Suprapubic skin (tissue), 4 donors: ENCODE measurements at regions not wholly inside any gene's neighbourhood (a gene's known extent, or its start where the extent isn't known, plus 50 kb on each side); places are given as distances from the start of the nearest gene placed in this dataset.
"Not testable (repeated sequence)": the region's sequence is repeated elsewhere in the genome, so short reads cannot be mapped to it uniquely, and the experiment has no call there.

Experiments used
- DNase-seq, 2 donors: peaks; one replicate each; pipeline ENCODE4 v3.0.0-alpha.2; 2019; ENCODE audit warnings: low spot score in 2 of 2
- H3K27ac ChIP-seq: fragments of 200-600 bp; sonication (generic); one replicate; pipeline ENCODE4 v1.5.1; 2019
- H3K27me3 ChIP-seq: fragments of 200-600 bp; sonication (generic); one replicate; pipeline ENCODE4 v1.5.1; 2019
- H3K36me3 ChIP-seq: fragments of 200-600 bp; sonication (generic); one replicate; pipeline ENCODE4 v1.5.1; 2019
- H3K4me1 ChIP-seq: fragments of 200-600 bp; sonication (generic); one replicate; pipeline ENCODE4 v1.5.1; 2019
- H3K4me3 ChIP-seq: fragments of 200-600 bp; sonication (generic); one replicate; pipeline ENCODE4 v1.5.1; 2019; ENCODE audit warnings: mild to moderate bottlenecking
- H3K9me3 ChIP-seq: fragments of 200-600 bp; sonication (generic); one replicate; pipeline ENCODE4 v1.5.1; 2019
- WGBS: methylation state at CpG from one replicate; pipeline ENCODE4 v1.1.5; 2018; 5-methylcytosine and 5-hydroxymethylcytosine counted together

GRCh38 chr14:19219423-19219822 lies 214.7 kb downstream of the POTEG start:
- not testable (repeated sequence) for H3K27ac ChIP-seq, H3K4me1 ChIP-seq, H3K4me3 ChIP-seq, H3K27me3 ChIP-seq, DNase-seq, H3K36me3 ChIP-seq, H3K9me3 ChIP-seq
- WGBS = no CpG with 5 or more reads among the region's 3 CpGs

DNA sequence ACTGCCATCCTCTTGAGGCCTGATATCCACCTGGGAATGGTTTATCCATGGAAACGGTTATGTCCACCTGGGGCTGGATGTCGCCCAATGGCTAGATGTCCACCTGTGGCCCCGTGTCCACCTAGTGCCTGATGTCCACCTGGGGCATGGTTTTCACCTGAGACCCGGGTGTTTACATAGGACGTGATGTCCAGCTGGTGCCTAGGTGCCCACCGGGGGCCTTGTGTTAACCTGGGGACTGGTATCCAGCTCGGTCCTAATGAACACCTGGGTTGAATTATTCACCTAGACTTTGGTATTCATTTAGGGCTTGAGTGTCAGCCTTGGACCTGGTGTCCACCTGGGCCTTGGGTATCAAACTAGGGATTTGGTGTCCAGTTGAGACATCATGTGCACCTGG lies 202.7 kb downstream of the POTEG start:
- no CpG with 5 or more reads among the region's 7 CpGs for WGBS
- H3K27ac ChIP-seq, H3K27me3 ChIP-seq, H3K36me3 ChIP-seq, DNase-seq, H3K9me3 ChIP-seq, H3K4me3 ChIP-seq, H3K4me1 ChIP-seq: not testable (repeated sequence)

DNA sequence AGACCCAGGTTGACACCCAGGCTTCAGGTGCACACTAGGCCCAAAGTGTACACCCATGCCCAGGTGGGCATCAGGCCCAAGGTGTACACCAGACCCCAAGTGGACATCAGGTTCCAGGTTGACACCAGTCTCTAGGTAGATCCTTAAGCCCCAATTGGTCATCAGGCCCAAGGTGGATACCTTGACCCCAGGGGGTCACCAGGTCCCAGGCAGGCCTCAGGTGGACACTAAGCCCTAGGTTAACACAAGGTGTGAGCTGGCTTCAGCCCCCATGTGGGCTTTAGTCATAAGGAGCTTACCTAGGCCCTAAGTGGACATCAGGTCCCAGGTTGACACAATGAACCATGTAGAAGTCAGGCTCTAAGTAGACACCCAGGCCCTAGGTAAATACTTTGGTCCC lies 200.1 kb downstream of the POTEG start:
- not testable (repeated sequence) for H3K9me3 ChIP-seq, H3K27me3 ChIP-seq, H3K36me3 ChIP-seq, H3K4me3 ChIP-seq, H3K27ac ChIP-seq, H3K4me1 ChIP-seq, DNase-seq

DNA sequence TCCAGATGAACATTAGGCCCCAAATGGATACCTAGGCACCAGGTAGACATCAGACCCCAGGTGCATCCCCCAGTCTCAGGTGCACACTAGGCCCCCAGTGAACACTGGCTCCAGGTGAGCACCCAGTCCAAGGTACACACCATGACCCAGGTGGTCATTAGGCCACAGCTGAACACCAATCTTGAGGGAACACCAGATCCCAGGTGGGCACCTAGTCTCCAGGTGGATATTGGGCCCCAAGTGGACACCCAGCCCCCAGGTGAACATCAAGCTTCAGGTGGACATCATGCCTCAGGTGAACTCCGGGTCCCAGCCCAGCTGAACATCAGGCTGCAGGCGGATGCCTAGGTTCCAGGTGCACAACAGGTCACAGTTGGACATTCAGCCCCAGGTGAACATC lies 196.5 kb downstream of the POTEG start:
- not testable (repeated sequence) for H3K4me1 ChIP-seq, H3K9me3 ChIP-seq, H3K27ac ChIP-seq, H3K27me3 ChIP-seq, H3K36me3 ChIP-seq, DNase-seq, H3K4me3 ChIP-seq
- no CpG with 5 or more reads among the region's 2 CpGs for WGBS

DNA sequence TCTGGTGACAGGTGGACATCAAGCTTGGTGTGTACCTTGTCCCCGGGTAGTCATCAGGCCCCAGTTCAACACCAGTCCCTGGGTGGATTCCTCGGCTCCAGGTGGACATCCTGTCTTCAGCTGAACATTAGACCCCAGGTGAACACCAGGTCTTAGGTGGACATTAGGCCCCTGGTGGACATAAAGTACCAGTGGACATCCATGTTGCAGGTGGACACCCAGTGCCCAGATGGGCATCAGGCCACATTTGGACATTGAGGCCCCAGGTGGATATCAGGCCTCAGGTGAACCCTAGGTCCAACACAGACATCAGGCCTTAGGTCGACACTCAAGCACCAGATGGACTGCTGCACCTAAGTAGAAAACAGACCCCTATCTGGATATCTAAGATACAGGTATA lies 195.6 kb downstream of the POTEG start:
- not testable (repeated sequence) for H3K27me3 ChIP-seq, H3K9me3 ChIP-seq, DNase-seq, H3K36me3 ChIP-seq, H3K4me3 ChIP-seq, H3K27ac ChIP-seq, H3K4me1 ChIP-seq
- WGBS = no CpG with 5 or more reads among the region's 3 CpGs

GRCh38 chr14:19239981-19240380 lies 194.2 kb downstream of the POTEG start:
- H3K4me1 ChIP-seq, DNase-seq, H3K36me3 ChIP-seq, H3K4me3 ChIP-seq, H3K27me3 ChIP-seq, H3K9me3 ChIP-seq, H3K27ac ChIP-seq: not testable (repeated sequence)
- WGBS = 50% methylated on average over 2 of the region's 15 CpGs

GRCh38 chr14:19240387-19240786 lies 193.8 kb downstream of the POTEG start:
- 81% methylated on average over 16 of the region's 21 CpGs for WGBS
- H3K9me3 ChIP-seq, H3K36me3 ChIP-seq, H3K27me3 ChIP-seq, DNase-seq, H3K27ac ChIP-seq, H3K4me1 ChIP-seq, H3K4me3 ChIP-seq: not testable (repeated sequence)

GRCh38 chr14:19241451-19241850 lies 192.7 kb downstream of the POTEG start:
- not testable (repeated sequence) for H3K36me3 ChIP-seq, DNase-seq, H3K27ac ChIP-seq, H3K9me3 ChIP-seq, H3K4me3 ChIP-seq, H3K27me3 ChIP-seq, H3K4me1 ChIP-seq
- WGBS = 85% methylated on average over 12 of the region's 15 CpGs

DNA sequence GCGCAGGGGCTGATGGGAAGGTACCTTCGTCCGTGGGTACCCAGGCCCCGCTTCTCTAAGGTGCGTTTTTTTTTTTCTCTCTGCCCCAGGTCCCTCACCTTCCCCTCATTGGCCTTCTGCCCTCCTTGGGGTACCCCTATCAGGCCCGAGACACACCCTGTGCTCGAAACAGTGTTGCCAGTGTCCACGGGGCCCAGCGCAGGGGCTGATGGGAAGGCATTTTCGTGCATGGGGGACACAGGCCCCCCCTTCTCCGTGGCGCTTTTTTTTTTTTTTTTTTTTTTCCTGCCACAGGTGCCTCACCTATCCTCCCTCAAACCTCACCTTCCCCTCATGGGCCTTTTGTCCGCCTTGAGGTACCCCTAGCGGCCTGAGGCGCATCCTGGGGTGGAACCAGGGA lies 191.6 kb downstream of the POTEG start:
- not testable (repeated sequence) for H3K4me3 ChIP-seq, H3K36me3 ChIP-seq, H3K27ac ChIP-seq, H3K27me3 ChIP-seq, DNase-seq, H3K4me1 ChIP-seq, H3K9me3 ChIP-seq
- no CpG with 5 or more reads among the region's 15 CpGs for WGBS

GRCh38 chr14:19266908-19267307 lies 167.2 kb downstream of the POTEG start:
- DNase-seq, H3K9me3 ChIP-seq, H3K36me3 ChIP-seq, H3K4me1 ChIP-seq, H3K27me3 ChIP-seq, H3K27ac ChIP-seq, H3K4me3 ChIP-seq: not testable (repeated sequence)
- WGBS = no CpG with 5 or more reads among the region's 40 CpGs

- H3K9me3 ChIP-seq, H3K4me1 ChIP-seq, H3K27me3 ChIP-seq, H3K27ac ChIP-seq, H3K36me3 ChIP-seq, H3K4me3 ChIP-seq: not testable (repeated sequence)
- WGBS = no CpG with 5 or more reads among the region's 16 CpGs
- DNase-seq = peak; percentile 55 to 83
Observed at GRCh38 chr14:19267636-19268035, 166.5 kb downstream of the POTEG start.

- H3K36me3 ChIP-seq, H3K27ac ChIP-seq, DNase-seq, H3K4me1 ChIP-seq, H3K9me3 ChIP-seq, H3K4me3 ChIP-seq, H3K27me3 ChIP-seq: not testable (repeated sequence)
- WGBS = no CpG with 5 or more reads among the region's 21 CpGs
Observed at GRCh38 chr14:19268047-19268627, 166.0 kb downstream of the POTEG start.

- WGBS = no CpG with 5 or more reads among the region's 1 CpG
- not testable (repeated sequence) for H3K27me3 ChIP-seq, H3K4me1 ChIP-seq, H3K9me3 ChIP-seq, DNase-seq, H3K4me3 ChIP-seq, H3K27ac ChIP-seq, H3K36me3 ChIP-seq
Observed at GRCh38 chr14:19272235-19272634, 161.9 kb downstream of the POTEG start.

- H3K9me3 ChIP-seq, H3K36me3 ChIP-seq, H3K27ac ChIP-seq, H3K4me3 ChIP-seq, DNase-seq, H3K4me1 ChIP-seq, H3K27me3 ChIP-seq: not testable (repeated sequence)
- WGBS = 79% methylated on average over 3 of the region's 3 CpGs
Observed at GRCh38 chr14:19289669-19290068, 144.5 kb downstream of the POTEG start.

GRCh38 chr14:19300243-19300642 lies 133.9 kb downstream of the POTEG start:
- not testable (repeated sequence) for H3K4me1 ChIP-seq, H3K9me3 ChIP-seq, H3K27me3 ChIP-seq, H3K27ac ChIP-seq, H3K36me3 ChIP-seq, H3K4me3 ChIP-seq, DNase-seq
- no CpG with 5 or more reads among the region's 28 CpGs for WGBS
